Urinary bladder (tissue), 3 donors: ENCODE measurements at regions not wholly inside any gene's neighbourhood (a gene's known extent, or its start where the extent isn't known, plus 50 kb on each side); places are given as distances from the start of the nearest gene placed in this dataset.

Experiments
- DNase-seq: peaks from one replicate; pipeline ENCODE4 v3.0.0-alpha.2; 2015; ENCODE audit errors: extremely low spot score
- H3K27ac ChIP-seq: one replicate; pipeline ENCODE4 v1.5.1; 2013; ENCODE audit warnings: low read depth, mild to moderate bottlenecking, moderate library complexity
- H3K36me3 ChIP-seq: one replicate; pipeline ENCODE4 v1.6.1; 2013; ENCODE audit warnings: mild to moderate bottlenecking, moderate library complexity; ENCODE audit not compliant: insufficient read depth
- H3K4me1 ChIP-seq: one replicate; pipeline ENCODE4 v1.6.1; 2013; ENCODE audit warnings: mild to moderate bottlenecking, moderate library complexity; ENCODE audit not compliant: insufficient read depth
- H3K4me3 ChIP-seq: one replicate; pipeline ENCODE4 v1.5.1; 2013; ENCODE audit warnings: low read depth, low read length
- WGBS: extraction: QIAGEN DNeasy Blood & Tissue Kit; methylation state at CpG from one replicate; pipeline ENCODE4 v1.1.7; 2013; 5-methylcytosine and 5-hydroxymethylcytosine counted together
- donor health status: healthy with polysubstance abuse.
- donor health status: healthy.

DNA sequence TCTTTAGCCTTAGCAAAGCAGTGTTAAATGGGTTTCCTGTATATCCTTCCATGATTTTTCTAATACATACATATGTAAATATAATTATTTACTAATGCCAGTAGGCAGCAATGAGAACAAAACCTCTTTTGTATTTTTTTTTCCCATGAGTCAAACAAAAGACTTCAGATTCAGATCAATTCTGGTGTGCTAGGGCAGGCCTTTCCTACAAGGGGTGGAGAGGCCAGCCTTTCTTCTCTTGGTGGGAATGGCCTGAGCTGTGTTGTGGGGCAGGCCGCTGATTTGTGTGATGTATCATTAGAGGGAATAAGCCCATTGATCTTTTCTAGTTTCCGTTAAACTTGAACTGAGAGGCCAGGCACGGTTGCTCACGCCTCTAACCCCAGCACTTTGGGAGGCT, 115.5 kb upstream of the DMRT1 start:
- 85% methylated on average over 4 of the region's 4 CpGs for WGBS
- Histone ChIP-seq H3K36me3 (no peaks in the 10 kb centered on the region), H3K27ac (no peak overlapping the region), H3K4me1 (no peaks in the 10 kb centered on the region), H3K4me3 (no peak overlapping the region)
- no peak for DNase-seq

DNA sequence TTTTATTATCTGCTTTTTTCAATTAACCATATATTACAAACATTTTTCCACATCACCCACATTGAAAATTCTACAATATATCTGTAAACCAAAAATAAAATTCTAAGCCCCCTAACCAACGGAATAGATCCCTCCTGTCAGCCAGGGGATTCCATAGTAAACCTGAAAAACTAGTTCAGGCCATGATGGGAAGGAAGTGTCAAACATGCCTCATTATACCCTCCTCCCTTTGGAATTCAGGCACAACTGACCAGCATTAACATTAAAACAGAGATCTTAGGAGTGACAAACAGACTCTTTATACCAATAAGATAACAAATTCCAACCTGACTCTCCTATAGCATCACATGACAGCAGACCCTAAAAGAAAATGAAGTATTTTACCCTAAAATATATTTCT, 113.7 kb upstream of the DMRT1 start:
- H3K4me1 ChIP-seq: no peaks in the 10 kb centered on the region
- H3K36me3 ChIP-seq: no peaks in the 10 kb centered on the region

DNA sequence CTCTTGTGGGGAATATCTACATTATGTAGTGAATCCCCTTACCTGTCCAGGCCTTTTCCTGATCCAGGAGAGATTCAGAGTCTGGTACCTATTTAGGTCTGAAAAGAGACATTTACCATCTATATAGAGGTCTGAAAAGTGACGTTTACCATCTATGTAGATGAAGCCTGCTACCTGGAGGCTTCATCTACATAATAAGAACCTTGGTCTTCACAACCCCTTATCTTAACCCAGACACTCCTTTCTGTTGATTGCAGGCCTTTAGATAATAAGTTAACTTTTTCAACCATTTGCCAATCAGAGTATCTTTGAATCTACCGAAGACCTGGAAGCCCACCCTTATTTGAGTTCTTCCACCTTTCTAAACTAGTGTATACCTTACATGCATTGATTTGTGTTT, 113.0 kb upstream of the DMRT1 start:
- Histone ChIP-seq H3K4me1 (no peaks in the 10 kb centered on the region), H3K36me3 (peaks cover 2% of the 10 kb centered on the region), H3K27ac (no peak overlapping the region), H3K4me3 (no peak overlapping the region)
- DNase-seq: no peak
- 87% methylated on average over 2 of the region's 2 CpGs for WGBS

More for the DNA sequence above, 113.7 kb upstream of the DMRT1 start:
- no peak overlapping the region for H3K27ac ChIP-seq
- no peak for DNase-seq
- H3K4me3 ChIP-seq: no peak overlapping the region
- WGBS: 41% methylated on average over 1 of the region's 1 CpG

DNA sequence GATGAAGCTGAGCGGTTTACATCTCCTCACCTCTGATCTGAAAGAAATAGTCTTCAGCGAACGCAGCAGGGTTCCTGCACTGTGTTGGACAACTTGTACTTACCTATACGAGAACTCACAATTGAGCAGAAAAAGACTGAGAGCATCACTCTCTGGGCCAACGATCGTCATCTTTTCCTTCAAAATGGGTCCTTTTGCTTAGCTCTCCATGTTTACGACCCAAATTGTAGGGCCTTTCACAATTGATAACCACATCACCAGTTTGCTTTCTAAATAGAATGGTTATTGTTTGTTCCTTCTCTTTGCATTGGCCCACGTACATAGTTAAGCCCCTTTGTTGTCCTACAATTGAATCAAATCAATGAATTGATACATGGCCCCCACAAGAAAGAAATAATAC, 110.0 kb upstream of the DMRT1 start:
- H3K27ac ChIP-seq: no peak overlapping the region
- peaks cover 2% of the 10 kb centered on the region for H3K36me3 ChIP-seq
- H3K4me3 ChIP-seq: no peak overlapping the region
- DNase-seq: no peak
- H3K4me1 ChIP-seq: no peaks in the 10 kb centered on the region
- WGBS: 95% methylated on average over 8 of the region's 8 CpGs

DNA sequence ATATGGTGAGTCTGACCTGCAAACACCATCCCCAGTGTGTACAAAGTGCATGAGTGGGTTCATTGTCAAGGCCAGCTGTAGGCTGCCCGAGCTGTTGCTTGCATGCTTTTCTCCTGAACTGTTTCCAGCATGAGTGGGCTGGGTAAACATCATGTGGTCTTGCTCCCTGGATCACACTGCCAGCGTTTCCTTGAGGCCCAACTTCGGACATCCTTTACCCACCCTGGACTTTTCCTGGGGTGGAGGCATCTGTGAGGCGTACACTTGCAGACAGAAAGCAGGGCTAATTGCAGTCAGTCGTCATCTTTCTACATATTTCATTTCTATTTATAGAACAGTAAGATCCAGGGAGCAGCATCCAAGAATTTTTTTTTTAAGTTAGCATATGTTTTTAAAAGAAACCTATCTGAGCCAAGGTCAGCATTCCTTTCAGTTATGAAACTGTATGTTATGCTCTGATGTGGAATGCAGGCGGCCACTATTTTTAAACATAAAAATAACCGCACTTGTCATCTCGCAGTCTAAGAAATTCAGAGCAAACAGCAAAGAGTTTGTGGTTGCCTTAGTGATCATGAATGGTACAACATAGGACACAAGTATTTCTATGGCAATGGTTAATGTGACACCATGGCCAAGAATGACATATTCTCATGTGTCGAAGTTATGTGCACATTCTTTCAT, 106.5 kb upstream of the DMRT1 start:
- DNase-seq: no peak
- Histone ChIP-seq H3K27ac (no peak overlapping the region), H3K36me3 (peaks cover 2% of the 10 kb centered on the region), H3K4me3 (no peak overlapping the region), H3K4me1 (no peaks in the 10 kb centered on the region)
- WGBS: 22% methylated on average over 9 of the region's 9 CpGs

DNA sequence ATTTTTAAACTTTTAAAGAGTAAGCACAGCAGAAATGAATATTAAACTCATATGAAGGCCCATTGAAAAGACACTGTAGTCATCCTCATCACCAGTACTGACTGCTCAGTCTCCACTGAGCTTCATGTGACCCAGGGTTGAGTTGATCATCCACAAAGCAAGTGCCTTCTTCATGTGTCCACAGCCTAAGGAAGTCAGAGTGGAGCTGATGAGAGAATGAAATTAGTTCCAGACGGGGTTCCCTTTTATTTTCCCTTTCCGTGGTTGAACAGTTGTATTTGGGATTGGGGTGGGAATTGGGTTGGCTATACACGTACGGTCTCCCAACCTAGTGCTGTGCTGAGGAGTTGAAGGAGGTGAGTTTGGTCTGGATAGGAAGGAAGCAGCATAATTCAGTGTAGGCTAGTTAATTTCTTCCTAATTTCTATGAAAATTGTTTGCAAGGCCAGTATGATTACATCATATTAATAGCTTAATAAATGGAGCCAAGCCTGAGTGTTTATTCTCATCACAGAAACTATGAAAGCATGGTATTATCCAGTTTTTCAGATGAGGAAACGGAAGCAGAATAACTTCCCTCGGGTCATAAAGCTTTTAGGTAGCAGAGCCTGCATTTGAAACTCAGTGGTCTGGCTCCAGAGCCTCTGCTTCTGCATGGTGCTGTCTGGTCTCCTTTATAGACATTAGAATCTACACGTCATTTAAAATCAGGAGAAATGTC, 103.9 kb upstream of the DMRT1 start:
- Histone ChIP-seq H3K36me3 (peaks cover 2% of the 10 kb centered on the region), H3K27ac (peak overlapping the region; percentile 51), H3K4me3 (no peak overlapping the region), H3K4me1 (no peaks in the 10 kb centered on the region)
- DNase-seq: no peak
- WGBS: 36% methylated on average over 7 of the region's 7 CpGs

DNA sequence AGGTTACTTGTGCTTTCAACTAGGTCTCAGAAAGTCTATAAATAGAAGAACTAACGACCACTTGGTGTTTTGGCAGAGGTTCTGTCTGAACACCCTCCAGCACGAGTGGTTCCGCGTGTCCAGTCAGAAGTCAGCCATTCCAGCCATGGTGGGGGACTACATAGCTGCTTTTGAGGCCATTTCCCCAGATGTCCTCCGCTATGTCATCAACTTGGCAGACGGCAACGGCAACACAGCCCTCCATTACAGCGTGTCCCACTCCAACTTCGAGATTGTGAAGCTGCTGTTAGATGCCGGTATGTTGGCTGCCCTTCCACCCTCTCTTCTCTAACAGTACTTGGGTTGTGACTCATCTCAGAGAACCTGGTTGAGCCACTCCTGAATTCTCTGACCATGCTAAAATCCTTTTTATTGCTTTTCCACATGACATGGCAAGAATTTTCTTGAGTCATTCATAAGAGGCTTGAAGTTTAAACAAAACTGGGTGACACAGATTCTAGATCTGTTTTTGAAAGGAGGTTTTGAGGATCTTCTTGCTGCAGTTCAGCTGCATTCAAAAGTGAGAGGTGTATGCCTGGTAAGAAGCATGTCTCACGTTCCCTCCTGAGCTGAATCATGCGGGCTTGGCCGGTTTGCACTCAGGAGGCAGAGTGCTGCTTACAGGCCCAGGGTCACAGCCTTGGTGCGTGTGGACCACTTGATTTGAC, 103.1 kb upstream of the DMRT1 start:
- no peaks in the 10 kb centered on the region for H3K36me3 ChIP-seq
- DNase-seq: peak; percentile 51
- no peak overlapping the region for H3K4me3 ChIP-seq
- WGBS: 46% methylated on average over 14 of the region's 14 CpGs
- H3K4me1 ChIP-seq: no peaks in the 10 kb centered on the region
- peak overlapping the region; percentile 77 for H3K27ac ChIP-seq

DNA sequence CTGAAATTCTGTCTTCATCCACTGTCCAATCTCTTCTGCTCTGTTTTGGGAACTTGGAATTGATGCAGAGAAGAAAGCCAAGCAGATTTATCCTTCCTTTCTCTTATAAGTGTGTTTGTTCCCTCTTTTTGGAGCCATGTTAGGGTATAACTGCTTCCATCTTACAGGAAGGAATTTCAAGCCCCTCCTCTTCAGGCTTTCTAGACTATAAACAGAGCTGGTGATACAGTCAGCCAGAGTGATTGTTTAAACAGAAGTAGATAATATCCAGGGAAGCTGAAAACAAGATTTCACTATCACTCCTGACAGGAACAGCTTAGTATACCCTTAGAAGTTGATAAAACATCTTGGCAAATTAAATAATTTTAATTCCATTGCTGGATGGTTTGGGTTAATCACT, 102.1 kb upstream of the DMRT1 start:
- no peaks in the 10 kb centered on the region for H3K36me3 ChIP-seq
- H3K4me1 ChIP-seq: no peaks in the 10 kb centered on the region
- no peak overlapping the region for H3K4me3 ChIP-seq
- H3K27ac ChIP-seq: no peak overlapping the region
- DNase-seq: no peak

DNA sequence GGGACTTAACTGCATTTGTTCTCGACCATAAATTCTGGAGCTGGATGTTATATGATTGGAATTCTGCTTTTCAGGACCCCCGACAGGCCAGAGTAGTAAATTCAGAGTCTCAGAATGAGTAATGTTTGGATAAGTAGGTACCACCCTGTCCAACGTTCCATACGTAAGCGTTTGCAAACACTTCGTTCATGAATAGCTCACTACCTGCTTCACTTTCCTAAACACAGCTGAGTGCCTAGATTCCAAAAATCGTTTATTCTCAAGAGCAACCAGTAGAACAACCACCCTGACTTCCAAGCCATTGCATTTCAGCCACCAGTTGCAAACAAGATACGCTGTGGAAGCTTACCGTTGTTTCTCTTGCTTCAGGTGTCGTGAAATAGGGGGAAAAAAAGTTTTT, 101.3 kb upstream of the DMRT1 start:
- 62% methylated on average over 10 of the region's 10 CpGs for WGBS
- no peaks in the 10 kb centered on the region for H3K36me3 ChIP-seq
- H3K4me1 ChIP-seq: no peaks in the 10 kb centered on the region
- DNase-seq: no peak
- no peak overlapping the region for H3K4me3 ChIP-seq
- no peak overlapping the region for H3K27ac ChIP-seq

DNA sequence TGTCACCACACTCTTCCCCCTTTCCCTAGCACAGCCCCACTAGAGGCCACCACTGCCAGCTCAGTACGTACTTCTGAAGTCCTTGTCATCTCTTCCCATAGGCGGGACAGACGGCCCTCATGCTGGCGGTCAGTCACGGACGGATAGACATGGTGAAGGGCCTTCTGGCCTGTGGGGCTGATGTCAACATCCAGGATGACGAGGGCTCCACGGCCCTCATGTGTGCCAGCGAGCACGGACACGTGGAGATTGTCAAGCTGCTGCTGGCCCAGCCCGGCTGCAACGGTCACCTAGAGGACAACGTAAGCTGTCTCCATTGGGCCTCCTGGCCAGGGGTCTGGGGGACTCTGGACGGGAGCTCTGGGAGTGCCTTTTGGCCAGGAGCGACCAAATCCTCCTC, 99.4 kb upstream of the DMRT1 start:
- no peak overlapping the region for H3K27ac ChIP-seq
- H3K36me3 ChIP-seq: no peaks in the 10 kb centered on the region
- no peak for DNase-seq
- 96% methylated on average over 16 of the region's 16 CpGs for WGBS
- H3K4me1 ChIP-seq: no peaks in the 10 kb centered on the region
- H3K4me3 ChIP-seq: no peak overlapping the region

DNA sequence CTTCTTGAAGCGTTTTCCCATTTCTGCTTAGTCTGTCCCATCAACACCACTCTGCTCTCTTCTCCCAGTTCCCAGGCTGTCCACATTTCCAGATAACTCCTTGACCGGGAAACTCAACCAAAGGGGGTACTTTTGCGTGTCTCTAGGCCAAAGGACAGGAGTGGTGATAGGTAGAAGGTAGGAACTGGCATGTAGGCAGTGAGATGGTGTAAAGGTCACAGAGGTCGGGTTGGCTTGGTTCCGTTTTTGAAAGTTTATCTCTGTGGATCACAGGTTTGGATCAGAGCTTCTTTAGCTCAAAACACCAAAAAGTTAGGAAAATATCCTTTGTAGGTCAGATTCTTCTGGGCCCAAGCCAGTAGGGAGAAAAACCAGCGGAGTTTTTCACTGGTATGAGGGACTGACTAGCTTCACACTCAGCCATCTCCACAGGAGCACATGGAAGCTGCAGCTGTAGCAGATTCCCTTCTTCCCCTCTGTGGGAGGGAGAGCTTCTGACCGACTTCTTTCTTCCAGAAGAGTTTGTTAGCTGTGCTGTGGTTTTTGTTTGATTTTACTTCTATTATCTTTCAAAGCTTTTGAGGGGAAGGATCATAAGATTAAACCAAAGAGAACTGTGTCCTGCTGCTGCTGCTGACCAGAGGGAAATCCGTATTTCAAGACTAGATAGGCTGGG, 98.4 kb upstream of the DMRT1 start:
- Histone ChIP-seq H3K27ac (no peak overlapping the region), H3K4me1 (no peaks in the 10 kb centered on the region), H3K36me3 (no peaks in the 10 kb centered on the region), H3K4me3 (no peak overlapping the region)
- WGBS: 72% methylated on average over 8 of the region's 8 CpGs
- DNase-seq: no peak

DNA sequence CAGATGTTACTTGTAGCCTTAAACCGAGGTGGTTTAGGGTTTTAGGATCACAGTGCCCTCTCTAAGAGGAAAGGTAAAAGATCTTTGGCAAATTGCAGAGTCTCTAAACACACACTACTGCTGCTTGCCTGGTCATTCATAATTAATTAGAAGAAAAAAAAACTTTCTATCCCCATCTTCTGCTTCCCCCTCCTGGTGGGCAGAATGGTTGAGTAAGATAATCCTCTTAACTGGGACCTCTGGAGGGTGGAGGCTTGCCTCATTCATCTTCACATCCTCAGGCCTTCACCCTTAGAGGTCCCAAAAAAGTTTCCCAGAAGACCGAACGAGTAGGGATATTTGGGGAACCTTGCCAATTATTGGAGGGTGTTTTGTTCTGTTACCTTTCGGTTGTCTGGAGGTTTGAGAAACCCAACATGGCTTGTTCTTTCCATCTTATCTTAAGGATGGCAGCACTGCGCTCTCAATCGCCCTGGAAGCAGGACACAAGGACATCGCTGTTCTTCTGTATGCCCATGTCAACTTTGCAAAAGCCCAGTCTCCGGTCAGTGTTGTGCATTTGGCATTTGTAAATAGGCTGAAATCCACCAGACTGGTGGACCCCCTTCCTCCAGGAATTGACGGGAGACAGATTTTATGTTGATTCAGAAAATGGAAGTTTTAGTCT, 97.3 kb upstream of the DMRT1 start:
- Histone ChIP-seq H3K36me3 (no peaks in the 10 kb centered on the region), H3K4me1 (no peaks in the 10 kb centered on the region), H3K27ac (no peak overlapping the region), H3K4me3 (no peak overlapping the region)
- 89% methylated on average over 9 of the region's 9 CpGs for WGBS
- no peak for DNase-seq

DNA sequence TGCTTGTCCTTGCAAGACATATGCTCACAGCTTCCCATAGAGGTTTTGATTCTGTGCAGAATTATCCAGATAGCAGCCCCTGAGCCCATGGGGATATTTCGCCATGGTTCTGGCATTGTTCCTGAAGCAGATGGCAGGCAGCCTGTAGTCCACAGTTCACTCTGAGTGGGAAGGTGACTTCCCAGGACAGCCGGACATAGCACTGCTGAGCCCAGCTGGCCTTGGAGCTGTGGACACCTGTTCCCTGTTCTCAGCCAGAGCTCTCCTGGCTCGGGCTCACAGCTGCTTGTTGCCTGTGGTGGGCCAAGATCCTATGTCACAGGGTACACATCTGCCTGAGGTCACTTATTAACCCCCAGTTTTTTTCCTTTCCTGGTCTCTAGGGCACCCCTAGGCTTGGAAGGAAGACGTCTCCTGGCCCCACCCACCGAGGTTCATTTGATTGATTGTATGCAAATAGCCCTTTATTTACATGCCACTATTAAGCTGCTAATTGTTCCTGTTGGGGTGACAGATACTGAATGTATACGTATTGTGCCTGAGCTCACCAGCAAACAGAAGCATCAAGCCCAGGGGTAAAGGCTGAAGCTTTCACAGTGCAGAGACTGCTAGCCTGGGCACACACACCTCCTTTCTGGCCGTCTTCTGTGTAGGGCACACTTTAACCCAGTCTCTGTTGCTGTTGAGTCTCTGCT, 96.6 kb upstream of the DMRT1 start:
- H3K36me3 ChIP-seq: no peaks in the 10 kb centered on the region
- DNase-seq: no peak
- 47% methylated on average over 7 of the region's 7 CpGs for WGBS
- H3K4me1 ChIP-seq: no peaks in the 10 kb centered on the region
- no peak overlapping the region for H3K4me3 ChIP-seq
- H3K27ac ChIP-seq: peak overlapping the region; percentile 15
